Breast epithelium (tissue), 3 donors: ENCODE measurements at regions not wholly inside any gene's neighbourhood (a gene's known extent, or its start where the extent isn't known, plus 50 kb on each side); places are given as distances from the start of the nearest gene placed in this dataset.

Experiments used
- CTCF ChIP-seq, 3 donors: fragments of 450-650 bp; IDR thresholded peaks; one replicate each; pipeline ENCODE4 v1.5.1; 2016 to 2017; ENCODE audit warnings: antibody characterized with exemption in 3 of 3, mild to moderate bottlenecking in 3 of 3, moderate library complexity in 3 of 3
- POLR2A ChIP-seq: fragments of 450-650 bp; IDR thresholded peaks from one replicate; pipeline ENCODE4 v1.6.1; 2016; ENCODE audit warnings: antibody characterized with exemption, mild to moderate bottlenecking, moderate library complexity

GRCh38 chr7:115526278-115526677 is 504.3 kb downstream of the TFEC start:
- TF ChIP-seq POLR2A (no peak), CTCF (IDR thresholded peaks at IDR 0.05) (no peak)
